GM21390 (cell line): ENCODE measurements at regions not wholly inside any gene's neighbourhood (a gene's known extent, or its start where the extent isn't known, plus 50 kb on each side); places are given as distances from the start of the nearest gene placed in this dataset.

ENCODE experiments used
- ATAC-seq: cut with Tn5 transposase; IDR thresholded peaks from one replicate; pipeline ENCODE4 v1.9.1; 2021; ENCODE audit not compliant: unreplicated experiment

DNA sequence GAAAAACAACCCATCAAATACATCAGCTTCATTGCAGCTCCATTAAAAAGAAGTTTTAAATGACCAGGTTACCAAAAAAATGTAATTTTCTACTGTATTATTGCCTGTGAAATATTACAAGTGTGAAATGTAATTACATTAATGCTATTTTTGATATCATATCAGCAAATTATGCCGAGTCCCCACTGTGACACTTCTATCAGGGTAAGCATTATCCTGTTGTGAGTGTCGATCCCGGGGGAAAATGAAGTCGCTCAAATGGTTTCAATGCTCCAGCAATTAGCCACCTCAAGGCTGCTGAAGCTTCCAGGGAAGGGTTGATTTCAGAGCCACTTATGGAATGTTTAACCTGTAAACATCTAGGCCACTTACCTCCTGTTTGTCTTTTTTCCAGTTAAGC lies 70.4 kb downstream of the RCN1 start:
- ATAC-seq = no peak

DNA sequence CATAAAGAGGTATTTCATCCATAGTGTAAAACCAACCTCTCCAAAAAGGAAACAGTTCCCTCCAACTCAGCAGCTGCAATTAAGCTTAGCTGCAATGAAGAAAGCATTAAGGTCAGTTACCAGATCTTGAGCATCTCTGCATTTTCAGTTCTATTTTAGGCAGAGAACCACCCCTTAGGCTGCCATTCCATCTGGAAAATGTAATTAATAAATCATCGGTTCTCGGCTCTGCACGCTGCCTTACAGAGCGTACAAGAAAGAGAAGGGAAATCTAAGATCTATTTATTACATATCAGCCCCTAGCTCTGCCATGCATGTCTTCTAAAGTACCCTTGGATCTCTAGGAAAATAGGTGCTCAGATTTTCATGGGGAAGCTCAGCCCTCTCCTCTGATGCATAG lies 71.5 kb downstream of the RCN1 start:
- no peak for ATAC-seq

DNA sequence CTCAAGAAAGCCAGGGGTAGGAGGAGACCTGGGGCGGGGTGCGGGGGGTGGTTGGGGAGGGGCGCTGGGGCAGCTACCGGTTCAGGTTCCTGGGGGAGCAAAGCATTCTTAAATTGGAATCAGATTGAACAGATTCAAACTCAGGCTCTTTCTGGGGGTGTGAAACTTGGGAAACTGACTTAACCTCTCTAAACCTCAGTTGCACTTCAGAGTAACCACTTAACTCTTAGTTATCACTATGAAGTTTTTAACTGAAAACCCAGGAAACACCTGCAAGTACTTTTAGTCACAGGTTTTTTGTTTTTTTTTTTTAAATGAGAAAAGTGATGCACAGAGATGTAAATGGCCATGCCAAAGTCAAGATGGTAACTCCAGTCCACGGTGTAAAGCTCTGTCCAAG lies 72.0 kb downstream of the RCN1 start:
- ATAC-seq = no peak

DNA sequence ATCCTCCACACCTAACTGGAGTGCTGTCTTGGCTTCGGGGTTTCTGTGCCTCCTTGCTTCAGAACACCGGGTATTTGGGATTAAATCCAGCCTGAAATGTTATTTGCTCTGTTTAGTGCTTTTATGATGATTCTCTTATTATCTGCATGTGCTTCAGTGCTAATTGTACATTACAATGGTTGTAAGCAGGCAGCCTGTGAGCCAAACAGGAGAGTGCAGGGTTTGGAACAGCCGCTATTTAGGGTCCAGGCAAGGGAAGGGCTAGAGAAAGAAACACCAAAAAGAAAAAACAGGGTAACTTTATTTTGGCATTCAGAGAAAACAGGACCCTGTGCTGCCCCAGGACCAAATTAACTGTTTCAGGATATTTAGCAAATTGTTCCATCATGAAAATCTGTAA lies 72.7 kb downstream of the RCN1 start:
- no peak for ATAC-seq

DNA sequence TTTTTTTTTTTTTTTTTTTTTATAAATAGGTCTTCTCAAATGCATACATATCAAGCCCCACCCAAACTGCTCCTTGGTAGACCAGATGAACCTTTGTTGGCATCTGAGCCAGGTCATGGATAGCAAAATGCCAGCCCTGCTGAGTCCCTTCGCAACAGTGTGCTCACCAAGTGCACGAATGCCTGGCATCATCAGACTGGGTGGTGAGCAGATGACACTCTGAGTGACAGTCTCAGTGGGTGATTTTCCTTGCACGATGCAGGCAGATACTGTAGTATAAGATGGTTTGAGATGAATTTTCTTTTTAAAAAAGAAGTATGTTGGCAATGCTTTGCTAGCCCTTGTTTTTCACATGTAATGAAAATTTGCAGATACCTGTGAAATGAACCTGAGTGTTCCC lies 74.0 kb downstream of the RCN1 start:
- ATAC-seq = no peak

DNA sequence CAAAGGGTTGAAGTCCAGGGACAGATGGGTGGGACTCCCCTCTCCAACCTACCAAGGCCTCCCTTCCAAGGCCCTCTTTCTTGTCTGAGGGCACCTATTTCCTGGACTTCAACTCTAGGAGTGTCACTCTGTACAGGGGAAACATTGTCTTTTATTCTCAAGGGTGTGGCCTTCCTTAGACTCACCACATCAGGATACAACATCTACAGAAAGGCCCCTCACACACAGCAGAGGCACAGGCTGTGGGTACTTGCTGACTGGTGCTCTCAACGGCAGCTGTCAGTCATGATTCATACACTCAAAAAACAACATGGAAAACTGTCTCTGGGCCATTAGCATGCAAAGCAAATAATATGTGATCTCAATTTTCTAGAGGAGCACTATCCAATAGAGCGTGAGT lies 78.0 kb downstream of the RCN1 start:
- no peak for ATAC-seq

DNA sequence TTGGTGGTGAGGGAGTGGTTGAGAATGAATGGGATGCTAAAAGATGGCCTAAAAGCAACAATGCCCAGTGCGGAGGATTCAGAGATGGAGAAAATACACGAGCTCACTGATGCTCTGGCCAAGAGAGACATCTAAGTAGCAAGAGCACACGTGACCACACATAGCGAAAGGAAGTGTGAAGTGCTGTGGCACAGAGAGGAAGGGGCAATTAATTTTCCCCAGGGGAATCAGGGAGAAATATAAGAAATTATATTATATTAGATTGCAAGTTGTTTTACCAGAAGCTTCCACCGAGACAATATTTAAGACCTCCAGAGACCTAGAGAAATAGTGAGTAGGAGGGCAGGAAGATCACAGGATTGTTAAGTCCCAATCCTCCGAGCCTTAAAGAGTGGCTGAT lies 80.6 kb downstream of the RCN1 start:
- ATAC-seq = no peak

DNA sequence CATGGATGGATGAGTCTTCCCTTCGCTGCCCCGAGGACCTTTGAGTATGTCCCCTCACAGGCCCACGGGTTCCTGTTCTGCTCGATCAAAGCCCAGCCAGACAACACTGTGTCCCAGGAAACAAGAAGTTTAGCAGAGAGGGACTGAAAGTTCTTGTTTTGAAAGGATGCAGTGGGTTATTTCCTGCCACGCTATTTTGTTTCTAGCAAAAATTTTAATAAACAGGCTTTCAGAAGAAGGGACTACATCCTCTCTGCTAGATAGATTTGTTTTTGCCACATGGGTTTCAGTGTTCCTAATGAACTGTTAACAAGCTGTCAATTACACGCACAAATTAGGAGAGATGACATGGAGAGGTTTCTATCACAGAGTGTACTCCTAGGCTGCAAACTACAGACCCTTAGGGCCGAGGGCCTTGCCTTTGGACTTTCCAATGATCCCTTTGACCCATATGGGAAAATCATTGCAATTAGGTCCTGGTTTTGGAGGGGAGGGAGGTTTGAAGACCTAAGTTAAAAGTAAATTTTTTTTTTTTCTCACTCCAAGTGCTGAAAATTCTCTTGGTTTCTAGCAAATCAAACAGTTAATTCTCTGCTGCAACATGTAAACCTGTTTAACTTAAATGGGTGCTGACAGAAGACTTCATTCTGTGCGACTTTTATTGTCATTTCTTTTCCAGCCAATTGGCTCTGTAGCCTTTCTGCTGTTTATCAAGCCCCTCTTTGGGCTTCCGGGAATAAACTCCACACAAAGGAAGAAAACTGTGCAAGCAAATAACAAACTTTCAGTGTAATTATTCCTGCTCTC lies 81.4 kb downstream of the RCN1 start:
- ATAC-seq = no peak

DNA sequence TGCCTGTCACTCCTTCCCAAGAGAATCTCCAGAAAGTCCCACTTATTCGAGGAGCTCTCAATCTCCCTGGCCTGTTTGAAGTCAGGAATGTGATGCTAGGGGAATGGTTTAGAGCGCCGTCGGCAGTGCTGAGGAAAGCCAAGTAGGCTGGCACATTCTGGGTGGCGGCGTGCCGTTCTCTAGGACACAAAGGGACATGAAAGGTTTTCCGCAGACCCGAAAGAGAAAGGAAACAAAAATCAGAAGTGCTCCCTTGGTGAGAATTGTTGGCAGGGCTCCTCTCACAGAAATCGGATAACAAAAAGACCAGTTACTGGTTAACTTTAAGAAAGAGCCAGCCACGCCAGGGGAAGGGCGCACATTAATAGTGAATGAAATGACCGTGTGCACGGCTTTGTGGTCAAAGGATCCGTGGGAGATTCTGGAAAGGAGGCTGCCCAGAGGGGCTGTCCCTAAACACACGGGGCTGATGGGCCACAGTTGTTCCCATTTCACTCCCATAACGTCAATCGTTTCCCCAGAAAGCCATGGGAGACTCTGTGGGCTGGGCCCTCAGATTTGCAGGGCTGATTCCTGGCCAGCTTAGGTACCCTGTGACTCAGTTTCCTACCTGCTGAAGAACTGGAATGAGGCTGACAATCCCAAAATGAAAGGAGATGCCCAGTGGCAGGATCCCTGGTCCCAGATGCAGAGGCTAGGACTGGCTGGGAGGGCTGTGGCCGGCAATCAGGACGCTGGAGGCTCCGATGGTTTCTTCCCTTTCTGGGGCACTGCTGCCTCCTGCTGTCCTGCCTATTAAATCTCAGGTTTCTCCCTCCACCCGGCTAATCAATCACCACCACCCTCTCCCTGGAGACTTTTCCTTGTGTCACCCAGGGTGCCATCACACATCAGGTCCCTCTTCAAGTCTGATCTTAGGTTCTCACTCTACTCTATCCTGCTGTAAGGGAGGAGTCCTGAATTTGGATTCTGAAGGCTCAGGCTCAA lies 82.3 kb downstream of the RCN1 start:
- ATAC-seq = peak; percentile 62

DNA sequence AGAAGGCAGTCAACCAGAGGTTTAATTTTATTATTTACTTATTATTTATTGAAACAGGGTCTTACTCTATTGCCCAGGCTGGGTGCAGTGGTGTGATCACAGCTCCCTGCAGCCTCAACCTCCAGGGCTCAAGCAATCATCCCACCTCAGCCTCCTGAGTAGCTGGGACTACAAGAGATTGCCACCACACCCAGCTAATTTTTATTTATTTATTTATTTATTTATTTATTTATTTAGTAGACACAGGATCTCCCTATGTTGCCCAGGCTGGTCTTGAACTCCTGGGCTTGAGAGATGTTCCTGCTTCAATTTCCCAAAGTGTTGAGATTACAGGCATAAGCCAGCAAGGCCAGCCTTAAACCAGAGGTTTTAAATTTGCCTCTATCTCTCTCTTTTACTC lies 83.1 kb downstream of the RCN1 start:
- no peak for ATAC-seq

DNA sequence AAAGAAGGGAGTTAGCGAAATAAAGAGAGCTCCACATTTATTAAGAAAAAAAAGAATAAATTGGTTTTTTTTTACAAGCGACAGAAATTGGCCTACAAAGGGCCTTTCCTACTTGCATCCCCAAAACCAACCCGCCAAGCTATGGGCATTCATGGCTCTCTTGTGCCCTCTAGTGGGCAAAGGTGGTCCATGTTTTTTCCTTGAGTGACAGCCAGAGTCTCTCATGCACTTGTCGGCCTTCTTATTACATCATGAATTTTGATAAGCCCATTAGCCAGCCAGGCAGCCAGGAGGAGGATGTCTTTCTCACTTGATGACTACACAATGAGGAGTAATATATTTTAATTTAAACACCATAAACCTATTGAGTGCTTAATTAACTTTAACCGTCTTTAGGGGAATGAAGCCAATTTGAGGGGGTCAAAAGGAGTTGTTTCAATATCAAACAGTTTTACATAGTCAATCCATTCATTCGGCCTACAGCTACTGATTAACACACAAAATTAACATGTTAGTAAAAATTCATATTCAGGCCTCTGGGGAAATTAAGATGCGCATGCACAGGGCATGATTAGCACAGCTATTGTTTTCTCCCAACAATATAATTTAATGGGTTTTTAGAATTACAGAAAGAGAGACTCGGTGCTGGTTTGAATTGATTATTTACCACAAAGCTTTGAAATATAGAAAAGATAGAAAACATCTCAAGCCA lies 85.5 kb downstream of the RCN1 start:
- peak; percentile 60 for ATAC-seq

DNA sequence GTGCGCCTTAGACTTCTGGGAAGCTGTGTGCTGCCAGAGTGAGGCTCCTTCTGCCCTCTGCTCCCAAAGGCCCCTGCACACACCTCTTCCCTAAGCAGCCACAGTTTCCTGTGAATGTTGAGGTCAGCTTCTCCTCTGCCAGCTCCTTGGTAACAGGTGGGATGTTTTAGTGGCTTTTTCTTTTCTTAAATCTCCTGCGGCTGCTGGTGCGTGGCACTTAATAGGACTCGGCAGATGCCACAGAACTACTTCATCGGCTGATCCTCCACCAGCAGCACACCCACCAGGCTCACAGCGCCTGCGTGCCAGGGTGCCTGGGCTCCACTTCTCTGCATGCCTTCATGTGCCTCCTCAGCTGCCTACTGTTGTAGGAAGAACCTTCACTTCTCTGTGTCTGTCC lies 87.8 kb downstream of the RCN1 start:
- no peak for ATAC-seq

DNA sequence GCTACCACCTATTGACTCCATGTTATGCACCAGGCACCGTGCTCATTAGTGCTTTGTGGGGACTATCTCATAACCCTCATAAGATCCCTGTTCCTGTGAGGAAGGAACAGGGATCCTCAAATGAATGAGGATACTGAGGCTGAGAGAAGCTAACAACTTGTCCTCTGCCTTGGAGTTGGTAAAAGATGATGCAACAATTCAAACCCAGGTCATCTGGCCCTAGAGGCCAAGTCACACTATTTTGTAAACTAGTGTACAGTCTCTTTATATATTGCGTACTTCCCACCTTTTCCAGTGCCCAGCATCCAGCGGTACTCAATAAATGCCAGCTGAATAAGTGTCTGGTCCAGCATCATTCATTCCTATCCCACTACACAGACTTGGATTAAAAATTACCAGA lies 92.6 kb downstream of the RCN1 start:
- no peak for ATAC-seq

DNA sequence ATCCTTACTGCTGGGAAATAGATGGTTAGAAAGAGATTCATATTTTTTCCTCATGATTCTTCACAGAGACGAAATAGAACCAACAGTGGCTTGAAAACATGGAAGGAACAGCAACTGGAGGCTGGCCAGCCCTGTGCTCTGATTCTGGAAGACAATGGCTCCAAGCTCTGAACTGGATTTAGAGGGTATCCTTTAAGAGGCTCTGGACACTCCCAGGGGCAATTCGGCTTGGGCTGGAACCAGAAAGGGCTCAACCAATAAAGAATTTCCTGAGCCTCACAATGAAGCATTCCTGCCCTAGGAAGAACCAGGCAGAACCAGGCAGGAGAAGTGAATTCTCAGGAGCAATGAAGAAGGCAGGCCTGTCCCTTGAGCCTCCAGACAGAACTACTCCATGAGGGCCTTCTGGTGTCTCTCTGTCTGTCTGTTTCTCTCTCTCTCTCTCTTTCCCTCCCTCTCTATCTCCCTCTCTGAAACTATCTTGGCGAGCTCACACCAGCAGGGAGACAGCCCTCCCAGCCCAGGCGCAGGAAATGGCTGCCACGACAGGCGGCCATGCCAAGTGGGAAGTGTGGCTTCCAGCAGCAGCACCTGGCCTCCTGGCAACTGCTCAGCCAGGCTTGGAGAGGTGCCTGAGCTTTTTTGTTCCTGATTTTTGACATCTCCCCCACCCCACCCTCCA lies 93.3 kb downstream of the RCN1 start:
- ATAC-seq = peak; percentile 38

DNA sequence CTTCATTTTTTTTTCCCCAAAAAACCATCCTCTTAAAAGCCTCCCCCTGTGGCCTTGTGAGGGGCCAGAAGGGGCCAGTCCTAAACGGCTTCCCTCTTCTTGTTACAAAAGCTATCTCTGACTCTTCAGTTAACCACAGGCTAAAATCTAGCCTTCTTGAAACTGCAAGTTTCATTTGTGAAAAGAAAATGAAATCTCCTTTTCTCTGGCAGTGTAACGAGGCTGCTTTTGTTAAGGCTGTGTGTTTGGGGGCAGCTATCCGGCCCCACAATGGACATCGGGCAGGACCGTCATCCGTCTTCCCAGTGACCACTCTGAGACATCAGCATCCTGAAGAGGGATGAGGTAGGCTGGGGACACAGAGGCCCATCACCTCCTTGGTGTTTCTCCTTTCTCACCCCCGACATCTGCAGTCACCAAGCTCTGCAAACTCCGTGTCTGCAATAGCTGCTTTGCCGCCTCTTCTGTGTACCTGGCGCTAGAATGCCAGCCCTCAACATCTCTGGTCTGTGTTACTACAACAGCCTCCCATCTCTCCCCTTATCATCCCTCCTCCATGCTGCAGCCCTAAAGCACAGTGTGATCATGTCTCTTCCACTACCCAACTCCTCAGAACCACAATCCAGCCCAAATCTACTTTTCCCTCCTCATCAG lies 94.0 kb downstream of the RCN1 start:
- ATAC-seq = peak; percentile 92

DNA sequence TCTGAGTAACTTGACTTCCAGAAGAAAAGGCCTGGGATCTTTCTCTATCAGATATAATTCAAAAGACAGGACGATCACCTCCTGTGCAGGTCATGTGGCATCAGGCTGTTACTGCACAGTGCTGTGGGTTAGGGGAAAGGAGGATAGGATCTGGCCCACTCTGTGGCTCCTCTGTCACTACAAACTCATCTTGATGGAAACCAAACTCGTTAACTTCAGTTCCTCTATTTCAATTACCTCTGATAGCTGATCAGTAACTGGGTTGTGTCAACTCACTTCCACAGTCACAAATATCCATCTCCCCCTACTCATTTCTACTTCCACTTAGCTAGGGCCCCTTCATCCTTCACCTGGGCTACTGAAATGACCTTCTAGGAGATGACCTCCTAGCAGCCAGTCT lies 95.2 kb downstream of the RCN1 start:
- ATAC-seq = no peak

DNA sequence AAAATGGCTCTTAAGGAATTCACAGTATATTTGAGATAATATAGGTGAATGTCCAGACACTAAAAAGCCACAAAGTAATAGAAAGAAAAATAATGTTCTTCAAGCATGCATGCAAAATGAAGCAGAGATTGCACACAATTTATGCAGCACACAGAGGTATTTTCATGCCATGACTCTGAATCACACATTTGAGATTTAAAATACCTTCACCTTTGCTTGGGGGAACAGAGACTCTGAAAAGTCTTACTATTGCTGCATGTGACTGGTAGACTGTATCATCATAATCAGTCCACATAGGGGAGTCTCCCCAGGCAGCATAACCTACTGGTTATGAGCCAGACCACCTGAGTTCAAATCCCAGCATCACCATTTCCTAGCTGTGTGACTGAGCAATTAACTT lies 96.2 kb downstream of the RCN1 start:
- no peak for ATAC-seq

DNA sequence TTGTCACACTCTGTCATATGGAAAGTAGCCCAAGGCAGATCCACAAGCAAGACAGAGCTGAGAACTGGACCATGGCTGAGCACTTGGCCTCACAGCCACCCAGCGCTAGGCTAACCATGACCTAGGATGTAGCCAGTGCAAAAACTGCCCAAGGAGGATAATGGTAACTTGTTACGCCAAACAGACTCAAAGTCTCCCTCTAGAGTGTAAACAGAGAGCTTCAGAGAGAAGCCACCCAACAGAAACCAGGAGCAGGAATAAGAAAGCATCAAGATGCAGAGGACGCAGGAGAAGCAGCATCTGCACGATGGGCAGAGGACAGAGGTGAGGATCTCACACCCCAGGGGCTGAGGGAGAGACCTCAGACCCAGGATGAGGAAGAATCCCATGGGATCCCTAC lies 97.9 kb downstream of the RCN1 start:
- ATAC-seq = no peak

DNA sequence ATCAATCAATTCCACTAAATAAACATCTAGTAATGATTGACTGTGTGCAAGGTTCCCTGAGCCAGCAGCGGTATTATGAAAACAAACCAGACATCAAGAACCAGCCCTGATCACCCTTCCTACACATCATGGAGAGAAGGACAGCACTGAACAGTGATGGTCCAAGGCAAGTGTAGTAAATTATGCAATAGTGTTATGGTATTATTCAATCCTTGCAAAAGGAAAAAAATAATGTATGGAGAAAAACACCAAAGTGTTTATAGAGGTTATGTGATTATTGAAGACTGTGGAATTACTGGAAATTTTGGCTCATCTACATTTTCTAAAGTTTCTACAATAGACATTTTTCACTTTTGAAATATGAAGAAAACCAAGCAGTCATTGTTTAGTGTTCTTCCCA lies 105.3 kb downstream of the RCN1 start:
- ATAC-seq = no peak

DNA sequence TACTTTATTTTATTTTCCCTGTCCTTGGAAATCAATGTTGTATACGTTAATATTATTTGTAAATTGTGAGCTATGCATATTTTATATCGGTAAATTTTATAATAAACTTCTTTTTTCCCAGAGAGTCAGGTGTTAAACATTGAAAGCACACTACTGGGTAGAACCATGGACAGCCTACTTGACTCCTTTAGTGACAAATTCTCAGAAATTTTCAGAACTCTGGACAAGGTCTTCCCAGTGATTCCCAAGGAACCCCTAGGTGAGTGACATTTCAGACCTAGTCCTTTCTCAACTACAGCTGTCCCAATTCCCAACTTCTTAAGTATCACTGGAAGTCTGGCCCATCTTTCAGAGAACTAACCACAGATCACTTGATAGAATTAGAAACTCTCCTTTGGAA lies 107.2 kb downstream of the RCN1 start:
- ATAC-seq = no peak
